ENCODE measurements at regions not wholly inside any gene's neighbourhood (a gene's known extent, or its start where the extent isn't known, plus 50 kb on each side); places are given as distances from the start of the nearest gene placed in this dataset.

DNA sequence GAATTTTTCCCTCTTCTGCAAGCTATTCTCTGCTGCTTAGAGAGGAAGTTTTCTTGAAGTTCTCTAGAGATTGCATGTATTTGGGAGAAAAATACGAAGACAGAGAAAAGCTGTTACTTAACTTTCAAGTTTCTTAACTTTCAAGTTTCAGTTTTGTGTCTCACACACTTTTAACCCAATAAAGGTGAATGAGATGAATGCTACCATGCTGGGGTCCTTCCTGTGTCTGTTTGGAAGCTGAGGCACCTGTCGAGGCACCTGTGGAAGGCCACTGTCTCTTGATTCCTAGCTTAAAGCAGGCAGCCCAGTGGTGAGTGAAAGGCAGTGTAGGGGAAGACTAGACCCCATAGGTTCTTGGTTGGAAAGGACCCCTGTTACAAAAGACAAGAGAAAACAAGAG, 372.8 kb upstream of the JARID2 start:
- TF ChIP-seq, protein P1, sequence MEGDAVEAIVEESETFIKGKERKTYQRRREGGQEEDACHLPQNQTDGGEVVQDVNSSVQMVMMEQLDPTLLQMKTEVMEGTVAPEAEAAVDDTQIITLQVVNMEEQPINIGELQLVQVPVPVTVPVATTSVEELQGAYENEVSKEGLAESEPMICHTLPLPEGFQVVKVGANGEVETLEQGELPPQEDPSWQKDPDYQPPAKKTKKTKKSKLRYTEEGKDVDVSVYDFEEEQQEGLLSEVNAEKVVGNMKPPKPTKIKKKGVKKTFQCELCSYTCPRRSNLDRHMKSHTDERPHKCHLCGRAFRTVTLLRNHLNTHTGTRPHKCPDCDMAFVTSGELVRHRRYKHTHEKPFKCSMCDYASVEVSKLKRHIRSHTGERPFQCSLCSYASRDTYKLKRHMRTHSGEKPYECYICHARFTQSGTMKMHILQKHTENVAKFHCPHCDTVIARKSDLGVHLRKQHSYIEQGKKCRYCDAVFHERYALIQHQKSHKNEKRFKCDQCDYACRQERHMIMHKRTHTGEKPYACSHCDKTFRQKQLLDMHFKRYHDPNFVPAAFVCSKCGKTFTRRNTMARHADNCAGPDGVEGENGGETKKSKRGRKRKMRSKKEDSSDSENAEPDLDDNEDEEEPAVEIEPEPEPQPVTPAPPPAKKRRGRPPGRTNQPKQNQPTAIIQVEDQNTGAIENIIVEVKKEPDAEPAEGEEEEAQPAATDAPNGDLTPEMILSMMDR (IDR thresholded peaks at IDR 0.05; ENCODE audit: low read depth, low read length, poor library complexity, severe bottlenecking) = no peak
- no peak for TF ChIP-seq EZH2phosphoT487 (IDR thresholded peaks at IDR 0.05; ENCODE audit: borderline replicate concordance, low read length)
